ENCODE measurements at regions not wholly inside any gene's neighbourhood (a gene's known extent, or its start where the extent isn't known, plus 50 kb on each side); places are given as distances from the start of the nearest gene placed in this dataset.

- DNase-seq (ENCODE audit: low read depth in 1 of 2, low spot score in 1 of 2) (no peak), ATAC-seq (no peak), FAIRE-seq (no peak)
- H3K4me1 ChIP-seq: no peaks in the 10 kb centered on the region
- H3K4me3 ChIP-seq: no peak overlapping the region
- POLR2A ChIA-PET: no interaction called here
- no peak overlapping the region for H3K4me2 ChIP-seq
- TF ChIP-seq RNF2 (IDR thresholded peaks at IDR 0.05; ENCODE audit: borderline replicate concordance, low read depth): no peak
- no peak for TF ChIP-seq FOXS1 (CRISPR knock-in tag; IDR thresholded peaks at IDR 0.05)
- no peak for TF ChIP-seq MYC (IDR thresholded peaks at IDR 0.05; ENCODE audit: borderline replicate concordance, low read length)
- no peak for TF ChIP-seq FOSL2 (IDR thresholded peaks at IDR 0.05)
- TF ChIP-seq FOSL2 (CRISPR knock-in tag; IDR thresholded peaks at IDR 0.05): no peak
- TF ChIP-seq RAD21 (conservative IDR thresholded peaks at IDR 0.05 in 1 of 2, IDR thresholded peaks at IDR 0.05 in 1 of 2): no peak
- no peak for TF ChIP-seq KDM5A (IDR thresholded peaks at IDR 0.05)
- TF ChIP-seq ESRRA (IDR thresholded peaks at IDR 0.05; ENCODE audit: borderline replicate concordance, low read length): no peak
- TF ChIP-seq SREBF2 (IDR thresholded peaks at IDR 0.05): no peak
- TF ChIP-seq ATOH8 (CRISPR knock-in tag; IDR thresholded peaks at IDR 0.05; ENCODE audit: low read depth): no peak
- TF ChIP-seq CBX8 (IDR thresholded peaks at IDR 0.05): no peak
- no peak for TF ChIP-seq JUN (IDR thresholded peaks at IDR 0.05)
- H3K27ac ChIP-seq: no peak overlapping the region
- WGBS (ENCODE audit: missing lambda C conversion rate): 74% methylated on average over 2 of the region's 2 CpGs
- H3K9me3 ChIP-seq: no peaks in the 10 kb centered on the region
- CTCF ChIA-PET: no interaction called here
Observed at GRCh38 chr12:16668198-16668597, 62.2 kb upstream of the LMO3 start.

DNA sequence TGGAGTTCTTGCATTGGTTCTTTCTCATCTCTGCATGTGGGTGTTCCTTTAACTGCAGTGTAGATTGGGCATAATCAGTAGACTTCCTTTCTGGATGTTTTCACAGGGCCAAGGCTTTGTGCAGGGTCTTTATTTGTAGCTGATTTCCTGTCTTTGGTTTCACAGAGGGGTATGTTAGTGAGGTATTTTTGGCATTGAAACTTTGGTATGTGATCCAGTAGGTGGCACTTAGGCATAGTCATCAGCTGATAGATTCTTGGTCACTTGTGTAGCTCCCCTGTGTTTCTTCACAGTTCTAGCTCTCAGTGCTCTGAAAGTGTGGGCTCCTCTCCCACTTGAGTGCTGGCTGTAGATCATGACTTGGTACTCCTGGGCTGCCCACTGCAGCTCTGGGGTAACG lies 52.7 kb upstream of the LMO3 start:
- Histone ChIP-seq H3K4me3 (no peak overlapping the region), H3K9me3 (peaks cover 4% of the 10 kb centered on the region; the same call in 1 of the 3 replicates), H3K4me1 (no peaks in the 10 kb centered on the region), H3K27ac (no peak overlapping the region), H3K4me2 (no peak overlapping the region)
- ChIA-PET POLR2A (no interaction called here), CTCF (no interaction called here)
- ATAC-seq (no peak), DNase-seq (ENCODE audit: low read depth in 1 of 2, low spot score in 1 of 2) (no peak), FAIRE-seq (no peak)
- TF ChIP-seq MAFK (IDR thresholded peaks at IDR 0.05; ENCODE audit: partially characterized antibody) (no peak), EHF (CRISPR knock-in tag; IDR thresholded peaks at IDR 0.05) (no peak), ZC3H11A (IDR thresholded peaks at IDR 0.05) (no peak), ESRRA (IDR thresholded peaks at IDR 0.05; ENCODE audit: borderline replicate concordance, low read length) (no peak), ZSCAN20 (CRISPR knock-in tag; IDR thresholded peaks at IDR 0.05) (no peak), CHD4 (IDR thresholded peaks at IDR 0.05; ENCODE audit: borderline replicate concordance) (no peak), FOSL2 (IDR thresholded peaks at IDR 0.05) (no peak), FOSL2 (CRISPR knock-in tag; IDR thresholded peaks at IDR 0.05) (no peak)
- WGBS (ENCODE audit: missing lambda C conversion rate): no CpG with 5 or more reads among the region's 1 CpG

Small RNAs in the stretch of these regions (small RNA-seq; reads per million reads assigned to genes)
- gene RNU6-837P: 0 reads per million in 6 experiments
